ENCODE measurements at regions not wholly inside any gene's neighbourhood (a gene's known extent, or its start where the extent isn't known, plus 50 kb on each side); places are given as distances from the start of the nearest gene placed in this dataset.
A peak's percentile ranks its signal among the peaks of the same experiment; 100 is the strongest.
"Not testable (repeated sequence)": the region's sequence is repeated elsewhere in the genome, so short reads cannot be mapped to it uniquely, and the experiment has no call there.

GRCh38 chr10:120112809-120113208 is 220.3 kb downstream of the SEC23IP start:
- DNase-seq: no peak

- DNase-seq: no peak
Measured at GRCh38 chr10:120115959-120116358, 223.4 kb downstream of the SEC23IP start.

GRCh38 chr10:120121768-120122167 is 229.2 kb downstream of the SEC23IP start:
- DNase-seq: no peak

GRCh38 chr10:120131183-120131582 is 238.7 kb downstream of the SEC23IP start:
- no peak for DNase-seq

- no peak for DNase-seq
Measured at GRCh38 chr10:120132811-120133210, 240.3 kb downstream of the SEC23IP start.

GRCh38 chr10:120138689-120139088 is 246.2 kb downstream of the SEC23IP start:
- DNase-seq: no peak

- DNase-seq: no peak
Measured at GRCh38 chr10:120145107-120145506, 252.6 kb downstream of the SEC23IP start.

- DNase-seq: no peak
Measured at GRCh38 chr10:120156614-120157274, 264.2 kb downstream of the SEC23IP start.

DNA sequence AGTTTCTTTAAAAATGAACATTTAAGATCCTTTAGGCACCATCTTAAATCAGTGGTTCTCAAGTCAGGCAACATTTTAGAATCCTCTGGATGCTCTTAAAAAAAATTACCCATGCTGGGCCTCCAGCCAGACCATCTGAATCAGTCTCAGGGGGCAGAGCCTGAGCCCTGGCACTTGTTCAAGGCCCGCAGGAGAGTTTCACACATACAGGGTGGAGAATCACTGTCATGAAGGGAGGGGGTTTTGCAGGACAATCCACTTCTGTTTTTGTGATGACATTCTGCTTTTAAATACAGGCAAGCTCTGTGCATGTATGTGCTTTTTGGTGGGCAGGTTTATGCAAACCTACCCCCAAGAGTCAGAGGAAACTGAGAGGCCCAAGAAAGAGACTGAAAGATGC is 268.6 kb downstream of the SEC23IP start:
- DNase-seq: no peak

DNA sequence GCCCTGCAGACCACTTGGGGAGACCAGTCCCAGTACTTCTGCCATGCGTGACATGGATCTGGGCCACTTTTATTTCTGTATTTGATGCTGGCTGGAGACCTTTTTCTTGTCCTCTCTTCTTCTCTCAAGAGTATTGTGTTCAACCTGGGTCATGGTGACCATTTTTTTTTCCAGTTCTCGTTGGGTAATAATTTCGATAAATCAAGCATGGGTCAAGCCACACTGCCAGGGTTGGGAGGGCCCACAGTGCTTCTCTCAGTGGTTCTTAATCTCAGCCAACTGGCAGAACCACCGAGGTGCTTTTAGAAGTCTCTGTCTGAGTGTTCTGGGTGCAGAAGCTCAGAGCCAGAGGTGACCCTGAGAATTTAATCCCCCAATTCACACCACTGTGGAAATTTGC is 269.9 kb downstream of the SEC23IP start:
- no peak for DNase-seq

DNA sequence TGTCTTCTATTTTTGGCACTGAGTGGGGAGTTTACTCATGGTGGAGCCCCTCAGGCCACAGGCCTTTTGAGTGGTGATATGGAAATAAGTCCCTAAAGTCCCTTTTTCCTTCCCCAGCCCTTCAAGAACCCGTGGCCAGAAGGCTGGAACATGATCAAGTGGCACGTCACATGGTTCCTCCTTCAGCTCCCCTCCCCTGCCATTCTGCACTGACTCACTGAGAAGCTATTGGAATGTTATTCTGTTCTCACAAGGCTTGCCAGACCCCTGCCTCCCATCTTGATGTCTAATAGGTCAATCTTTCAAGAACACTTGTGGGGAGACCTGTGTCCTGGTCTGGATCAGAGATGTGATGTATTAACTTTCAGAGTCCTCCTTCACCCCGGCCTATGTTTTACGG is 279.8 kb downstream of the SEC23IP start:
- peak in 1 of 2 experiments; percentile 1 for DNase-seq

DNA sequence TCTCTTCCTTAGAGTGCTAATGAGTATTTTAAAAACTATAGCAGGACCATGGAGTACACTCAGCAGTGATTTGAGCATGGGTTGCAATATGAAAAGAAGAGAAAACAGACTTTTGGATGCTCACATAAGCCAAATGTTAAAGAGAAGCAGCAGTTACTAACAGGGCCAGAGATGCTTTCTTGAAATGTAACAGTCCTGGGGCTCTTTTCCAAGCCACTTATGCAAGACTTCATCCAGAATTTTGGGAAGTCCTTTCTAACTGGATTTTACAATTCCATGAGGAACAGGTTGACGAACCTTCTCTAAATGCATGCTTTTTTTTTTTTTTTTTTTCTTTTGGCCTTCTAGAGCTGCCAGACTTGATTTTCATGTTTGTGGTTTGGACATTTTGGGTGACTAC is 282.0 kb downstream of the SEC23IP start:
- no peak for DNase-seq

DNA sequence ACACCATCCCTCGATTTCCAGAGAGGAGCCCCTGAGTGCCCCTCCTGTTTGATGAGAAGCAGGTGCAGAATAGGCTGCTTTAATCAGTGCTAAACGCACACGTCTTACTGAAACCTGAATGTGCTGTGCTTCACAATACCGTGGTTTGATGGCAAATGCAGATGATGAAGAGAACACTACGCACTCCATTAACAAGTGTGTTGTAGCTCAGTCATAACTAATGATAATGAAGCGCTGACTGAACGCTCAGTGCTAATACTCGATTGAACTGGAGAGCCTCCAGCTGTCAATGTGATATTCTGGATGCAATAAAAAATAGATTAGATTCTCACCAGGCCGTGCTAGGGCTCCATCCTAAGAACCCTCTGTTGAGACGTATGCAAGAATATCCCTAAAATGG is 279.7 kb upstream of the PLPP4 start:
- peak in 1 of 2 experiments; percentile 21 for DNase-seq

DNA sequence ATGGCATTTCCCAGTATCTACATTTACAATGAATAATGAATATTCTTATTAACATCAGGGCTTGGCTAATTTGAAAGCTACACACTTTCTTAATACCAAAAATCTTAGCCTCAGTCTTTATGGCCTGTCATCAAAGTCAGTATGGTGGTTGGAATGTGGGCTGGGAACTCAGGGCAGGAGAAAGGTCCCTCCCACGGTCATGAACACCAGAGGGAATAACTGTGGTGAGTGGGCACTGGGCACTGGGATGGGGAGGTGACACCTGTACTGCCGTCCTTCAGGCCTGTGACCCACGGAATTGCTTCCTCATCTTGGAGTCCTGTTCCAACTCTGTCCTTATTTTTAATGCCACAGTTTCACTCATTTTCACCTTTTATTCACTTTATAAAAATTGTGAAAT is 276.9 kb upstream of the PLPP4 start:
- no peak for DNase-seq

DNA sequence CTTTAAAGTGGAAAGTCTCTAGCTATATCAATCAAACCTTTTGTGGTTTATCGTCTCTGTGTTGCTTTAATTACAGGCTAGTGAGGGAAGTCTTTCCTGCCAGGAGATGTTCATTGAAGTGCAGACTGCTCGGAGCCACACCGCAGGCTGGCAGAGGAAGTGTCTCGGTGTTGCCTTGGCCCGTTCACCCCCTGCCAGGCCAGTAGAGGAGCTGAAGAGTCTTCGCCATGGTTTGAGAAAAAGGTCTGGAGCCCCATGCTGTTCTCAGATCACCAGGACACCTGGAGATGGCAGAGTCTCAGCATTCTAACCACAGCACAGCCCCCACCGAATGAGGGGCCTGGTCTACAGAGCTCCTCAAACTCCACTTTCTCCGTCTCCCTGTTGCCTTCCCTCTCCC is 275.9 kb upstream of the PLPP4 start:
- DNase-seq: no peak

- no peak for DNase-seq
Measured at GRCh38 chr10:120182431-120182830, 274.6 kb upstream of the PLPP4 start.

DNA sequence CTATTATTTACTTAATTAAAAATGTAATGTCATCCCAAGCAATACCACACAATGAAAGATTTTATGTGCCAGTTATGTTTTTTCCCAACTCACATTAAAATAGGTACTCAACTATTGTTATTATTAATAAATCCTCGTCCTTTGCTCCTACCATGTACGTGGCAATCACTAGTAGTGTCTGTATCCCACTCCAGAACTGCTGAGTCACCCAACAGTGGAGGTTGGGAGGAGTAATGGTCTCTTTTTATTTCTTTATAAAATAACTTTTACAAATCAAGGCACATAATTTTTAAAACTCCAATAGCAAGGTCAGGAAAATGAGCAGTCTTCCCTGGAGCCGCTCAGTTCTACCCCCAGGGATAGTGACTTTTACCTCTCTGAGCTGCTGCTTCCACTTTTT is 273.5 kb upstream of the PLPP4 start:
- no peak for DNase-seq

- DNase-seq: no peak
Measured at GRCh38 chr10:120184547-120185337, 272.3 kb upstream of the PLPP4 start.

DNA sequence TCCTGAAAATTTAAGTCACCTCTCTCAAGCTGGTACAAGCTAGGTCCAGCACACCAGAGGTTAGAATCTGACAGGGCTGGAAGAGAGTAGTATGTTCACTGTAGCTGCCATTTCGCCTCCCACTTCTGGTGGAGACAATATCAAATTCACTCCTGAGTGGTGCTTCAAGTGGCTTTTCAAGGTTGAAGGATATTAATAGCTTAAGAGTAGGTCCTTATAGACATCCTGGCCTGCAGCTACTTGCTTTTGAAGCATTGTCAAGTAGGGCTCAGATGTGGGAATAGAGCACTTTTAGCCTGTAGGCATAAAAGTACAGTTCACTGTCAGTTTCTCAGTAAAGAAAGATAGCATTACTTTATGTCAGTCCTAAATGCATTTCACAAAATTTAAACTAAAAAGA is 270.5 kb upstream of the PLPP4 start:
- peak; percentile 17 to 79 for DNase-seq

- DNase-seq: not testable (repeated sequence)
Measured at GRCh38 chr10:120187168-120187567, 269.9 kb upstream of the PLPP4 start.

GRCh38 chr10:120188950-120189349 is 268.1 kb upstream of the PLPP4 start:
- DNase-seq: no peak

DNA sequence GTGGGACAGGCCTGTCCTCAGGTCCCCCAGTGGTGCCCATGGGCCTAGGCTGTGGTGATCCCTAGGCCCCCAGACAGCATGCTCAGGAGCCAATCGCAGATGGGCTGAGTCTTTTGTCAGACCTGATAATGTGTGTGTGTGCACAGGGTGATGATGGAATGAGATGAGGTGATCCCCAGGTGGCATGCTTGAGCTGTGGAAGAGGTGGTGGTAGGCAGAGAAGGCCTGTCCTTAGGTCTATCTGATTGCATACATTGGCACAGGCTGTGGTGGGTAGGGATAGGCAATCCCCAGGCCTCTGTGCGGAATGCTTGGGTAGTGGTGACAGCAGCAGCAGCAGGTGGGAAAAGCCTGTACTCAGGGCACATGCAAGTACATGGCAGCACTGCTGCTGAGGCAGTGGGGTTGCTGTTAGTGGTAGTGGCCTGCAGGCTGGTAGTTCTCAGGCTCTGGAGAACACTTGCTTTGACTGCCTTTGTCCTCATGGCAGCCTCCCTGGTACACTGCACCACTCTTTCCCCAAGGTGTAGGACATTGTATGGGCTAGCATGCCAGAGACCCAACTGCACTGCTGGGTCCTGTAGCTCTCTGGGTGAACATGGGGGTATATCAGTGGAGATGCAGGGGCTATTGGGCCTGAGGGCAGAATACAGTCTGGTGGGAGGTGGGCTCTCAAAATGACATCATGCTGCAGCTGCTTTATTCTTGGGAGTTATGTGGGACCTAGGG is 260.9 kb upstream of the PLPP4 start:
- DNase-seq: no peak

- DNase-seq: no peak
Measured at GRCh38 chr10:120204877-120205276, 252.2 kb upstream of the PLPP4 start.
